ENCODE measurements at regions not wholly inside any gene's neighbourhood (a gene's known extent, or its start where the extent isn't known, plus 50 kb on each side); places are given as distances from the start of the nearest gene placed in this dataset.

GRCh38 chr17:55570391-55570790, 59.1 kb upstream of the SMIM36 start (continued):
- no peak for TF ChIP-seq MXI1 (IDR thresholded peaks at IDR 0.05; ENCODE audit: low read depth, low read length)

- no peaks in the 10 kb centered on the region for H3K79me2 ChIP-seq (ENCODE audit: insufficient read depth)
Observed at GRCh38 chr17:55567240-55568214, 56.3 kb upstream of the SMIM36 start.

More at GRCh38 chr17:55567240-55568214, 56.3 kb upstream of the SMIM36 start:
- 27% methylated on average over 6 of the region's 6 CpGs for WGBS (ENCODE audit: low lambda C conversion rate)
- ChIA-PET POLR2A (interaction anchor here (1.0 to 1.3 kb wide), 2 partner anchors 20 to 34 kb away, joined by 3 to 4 read pairs; no protein-coding TSS in a partner anchor), CTCF (interaction anchor here (0.7 to 1.2 kb wide), 5 partner anchors 15 to 126 kb away, joined by 3 to 4 read pairs (median 3); no protein-coding TSS in a partner anchor)
- Histone ChIP-seq H3K9me2 (no peaks in the 10 kb centered on the region; the same call in 1 of the 2 replicates), H3K9ac (no peak overlapping the region), H3K27ac (ENCODE audit: low read depth in 2 of 2, low read length in 1 of 2) (peak overlapping the region in 1 of 2 experiments; percentile 66; a peak in 2 of 4 replicates), H3K4me2 (no peak overlapping the region), H3K9me3 (no peaks in the 10 kb centered on the region), H4K20me1 (ENCODE audit: insufficient read depth) (no peaks in the 10 kb centered on the region), H3F3A (replicated peaks; ENCODE audit: insufficient read depth) (no peaks in the 10 kb centered on the region), H3K36me3 (replicated peaks in 1 of 2; ENCODE audit: control insufficient read depth in 1 of 2, insufficient read depth in 2 of 2, low read length in 1 of 2) (no peaks in the 10 kb centered on the region), H2AFZ (ENCODE audit: low read depth) (no peak overlapping the region), H3K4me3 (ENCODE audit: low read depth in 2 of 2, low read length in 1 of 2) (no peak overlapping the region), H3K27me3 (ENCODE audit: insufficient read depth) (0 out of 2 replicates have a peak, but pooled peaks cover 6% of the 10 kb centered on the region), H3K4me1 (ENCODE audit: control insufficient read depth in 1 of 2, insufficient read depth in 2 of 2, low read depth in 1 of 2, low read length in 1 of 2) (peaks cover 0 to 22% of the 10 kb centered on the region in 2 experiments; a peak in 2 of 4 replicates)
- DNase-seq = peak; percentile 69
- TF ChIP-seq EP300 (IDR thresholded peaks at IDR 0.05; ENCODE audit: borderline replicate concordance in 1 of 2, low read depth in 1 of 2, low read length in 1 of 2) (peak in 1 of 2 experiments; percentile 83; a peak in 1 of 4 replicates), FOXJ3 (CRISPR knock-in tag; IDR thresholded peaks at IDR 0.05) (0 out of 2 replicates have a peak, but pooled peaks have one; percentile 31), JUND (IDR thresholded peaks at IDR 0.05) (no peak), GATA2 (CRISPR knock-in tag; IDR thresholded peaks at IDR 0.05) (peak; percentile 75), CTCF (IDR thresholded peaks at IDR 0.05) (no peak), TCF12 (IDR thresholded peaks at IDR 0.05) (peak; percentile 60), RXRA (IDR thresholded peaks at IDR 0.05; ENCODE audit: borderline replicate concordance, low read depth) (no peak), MAX (IDR thresholded peaks at IDR 0.05; ENCODE audit: low read depth) (no peak), TEAD4 (IDR thresholded peaks at IDR 0.05; ENCODE audit: borderline replicate concordance, insufficient read depth) (no peak), IRF3 (IDR thresholded peaks at IDR 0.05; ENCODE audit: low read depth, low read length) (no peak), RCOR1 (IDR thresholded peaks at IDR 0.05; ENCODE audit: low read length) (peak; percentile 66; the same call in 1 of the 2 replicates)
